ENCODE measurements at regions not wholly inside any gene's neighbourhood (a gene's known extent, or its start where the extent isn't known, plus 50 kb on each side); places are given as distances from the start of the nearest gene placed in this dataset.
A peak's percentile ranks its signal among the peaks of the same experiment; 100 is the strongest.

- TF ChIP-seq ZNF165 (CRISPR knock-in tag; IDR thresholded peaks at IDR 0.05; ENCODE audit: borderline replicate concordance) (no peak), ARID4B (CRISPR knock-in tag; IDR thresholded peaks at IDR 0.05) (no peak), CBX3 (IDR thresholded peaks at IDR 0.05; ENCODE audit: borderline replicate concordance in 1 of 2, low read length in 2 of 2) (0 out of 3 replicates have a peak, but pooled peaks of 1 of the 2 experiments have one; percentile 54), POU5F1 (IDR thresholded peaks at IDR 0.05; ENCODE audit: borderline replicate concordance, low read depth, low read length, partially characterized antibody) (no peak), SMARCA4 (IDR thresholded peaks at IDR 0.05) (no peak), MECOM (CRISPR knock-in tag; IDR thresholded peaks at IDR 0.05) (no peak), KLF10 (CRISPR knock-in tag; IDR thresholded peaks at IDR 0.05) (no peak), TBP (optimal IDR thresholded peaks at IDR 0.05; ENCODE audit: low read depth, low read length) (peak; percentile 58), RREB1 (CRISPR knock-in tag; IDR thresholded peaks at IDR 0.05) (no peak), TOE1 (IDR thresholded peaks at IDR 0.05; ENCODE audit: borderline replicate concordance) (no peak), TOE1 (CRISPR knock-in tag; IDR thresholded peaks at IDR 0.05; ENCODE audit: borderline replicate concordance, low read depth) (no peak), RUNX1 (IDR thresholded peaks at IDR 0.05; ENCODE audit: low read depth) (no peak), KDM2B (CRISPR knock-in tag; IDR thresholded peaks at IDR 0.05) (no peak), MCM5 (IDR thresholded peaks at IDR 0.05; ENCODE audit: low read depth) (no peak), FOXP4 (CRISPR knock-in tag; IDR thresholded peaks at IDR 0.05; ENCODE audit: borderline replicate concordance) (no peak)
These were observed 152.6 kb downstream of the CRLF2 start (continued) for GRCh38 chrX:1059576-1060561.
